ENCODE measurements at regions not wholly inside any gene's neighbourhood (a gene's known extent, or its start where the extent isn't known, plus 50 kb on each side); places are given as distances from the start of the nearest gene placed in this dataset. TPM values are rescaled to one million over a fixed set of nuclear protein-coding genes. Genes with fewer than 3 reads are reported as not detected.

DNA sequence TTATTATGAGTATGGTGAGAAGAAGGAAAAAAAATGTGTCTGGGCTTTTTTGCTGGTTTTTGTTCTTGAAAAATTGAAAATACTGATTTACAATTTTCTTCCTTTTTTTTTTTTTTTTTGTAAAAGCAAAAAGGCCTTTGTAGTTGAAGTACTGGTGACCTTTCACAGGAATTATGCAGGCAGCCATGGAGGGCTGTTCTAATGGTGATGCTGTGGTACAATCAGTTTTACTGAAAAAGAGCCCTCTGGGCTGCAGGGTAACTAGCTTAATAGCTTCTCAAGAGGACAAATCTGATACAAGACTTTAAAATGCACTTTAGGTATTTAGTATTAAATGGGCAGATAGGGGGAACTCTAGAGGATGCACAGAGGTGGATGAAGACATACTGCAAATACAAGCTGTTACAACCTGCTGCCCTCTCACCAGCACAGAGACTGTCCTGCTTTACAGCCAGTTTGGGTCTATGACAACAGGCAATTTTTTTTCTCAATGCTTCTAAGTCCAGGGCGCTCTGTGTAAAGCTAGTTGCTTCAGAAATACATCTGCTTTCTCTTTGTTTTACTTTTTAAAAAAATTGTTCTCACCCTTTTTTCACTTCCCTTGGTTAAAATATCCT lies 61.6 kb upstream of the HS3ST5 start:
- TF ChIP-seq, protein P1, sequence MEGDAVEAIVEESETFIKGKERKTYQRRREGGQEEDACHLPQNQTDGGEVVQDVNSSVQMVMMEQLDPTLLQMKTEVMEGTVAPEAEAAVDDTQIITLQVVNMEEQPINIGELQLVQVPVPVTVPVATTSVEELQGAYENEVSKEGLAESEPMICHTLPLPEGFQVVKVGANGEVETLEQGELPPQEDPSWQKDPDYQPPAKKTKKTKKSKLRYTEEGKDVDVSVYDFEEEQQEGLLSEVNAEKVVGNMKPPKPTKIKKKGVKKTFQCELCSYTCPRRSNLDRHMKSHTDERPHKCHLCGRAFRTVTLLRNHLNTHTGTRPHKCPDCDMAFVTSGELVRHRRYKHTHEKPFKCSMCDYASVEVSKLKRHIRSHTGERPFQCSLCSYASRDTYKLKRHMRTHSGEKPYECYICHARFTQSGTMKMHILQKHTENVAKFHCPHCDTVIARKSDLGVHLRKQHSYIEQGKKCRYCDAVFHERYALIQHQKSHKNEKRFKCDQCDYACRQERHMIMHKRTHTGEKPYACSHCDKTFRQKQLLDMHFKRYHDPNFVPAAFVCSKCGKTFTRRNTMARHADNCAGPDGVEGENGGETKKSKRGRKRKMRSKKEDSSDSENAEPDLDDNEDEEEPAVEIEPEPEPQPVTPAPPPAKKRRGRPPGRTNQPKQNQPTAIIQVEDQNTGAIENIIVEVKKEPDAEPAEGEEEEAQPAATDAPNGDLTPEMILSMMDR (IDR thresholded peaks at IDR 0.05; ENCODE audit: insufficient read depth, low read depth, low read length), result no peak
- ChIA-PET POLR2A (no interaction called here), CTCF (no interaction called here)
- no peak overlapping the region for H3K4me3 ChIP-seq (ENCODE audit: low read depth, low read length)
- H3K36me3 ChIP-seq (ENCODE audit: control insufficient read depth, insufficient read depth, low read length), result no peaks in the 10 kb centered on the region
- no peak for DNase-seq (ENCODE audit: low read depth)
- H3K27me3 ChIP-seq (ENCODE audit: control insufficient read depth, insufficient read depth, low read length), result no peaks in the 10 kb centered on the region

DNA sequence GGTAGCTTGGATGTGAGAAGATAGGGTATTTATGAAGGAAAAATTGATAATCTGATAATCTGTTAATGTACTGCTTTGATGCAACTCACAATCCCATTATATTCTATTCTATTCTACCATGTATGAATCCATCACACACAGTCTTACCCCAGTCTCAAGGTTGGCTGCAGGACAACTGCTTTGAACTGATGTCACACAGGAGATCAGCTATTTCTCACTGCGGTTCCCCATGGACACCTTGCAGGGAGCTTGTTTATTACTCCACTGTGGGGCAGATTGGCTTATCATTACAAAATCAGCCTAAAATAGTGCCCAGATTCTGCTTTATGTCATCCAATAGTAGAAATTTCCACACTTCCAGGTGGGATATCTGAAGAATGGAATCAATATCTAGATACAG lies 61.0 kb upstream of the HS3ST5 start:
- no peak for DNase-seq (ENCODE audit: low read depth)
- POLR2A ChIA-PET, result no interaction called here
- TF ChIP-seq, protein P1 (IDR thresholded peaks at IDR 0.05; ENCODE audit: insufficient read depth, low read depth, low read length), result no peak
- Histone ChIP-seq H3K4me3 (ENCODE audit: low read depth, low read length) (no peak overlapping the region), H3K36me3 (ENCODE audit: control insufficient read depth, insufficient read depth, low read length) (no peaks in the 10 kb centered on the region), H3K27me3 (ENCODE audit: control insufficient read depth, insufficient read depth, low read length) (no peaks in the 10 kb centered on the region)
- CTCF ChIA-PET, result no interaction called here

DNA sequence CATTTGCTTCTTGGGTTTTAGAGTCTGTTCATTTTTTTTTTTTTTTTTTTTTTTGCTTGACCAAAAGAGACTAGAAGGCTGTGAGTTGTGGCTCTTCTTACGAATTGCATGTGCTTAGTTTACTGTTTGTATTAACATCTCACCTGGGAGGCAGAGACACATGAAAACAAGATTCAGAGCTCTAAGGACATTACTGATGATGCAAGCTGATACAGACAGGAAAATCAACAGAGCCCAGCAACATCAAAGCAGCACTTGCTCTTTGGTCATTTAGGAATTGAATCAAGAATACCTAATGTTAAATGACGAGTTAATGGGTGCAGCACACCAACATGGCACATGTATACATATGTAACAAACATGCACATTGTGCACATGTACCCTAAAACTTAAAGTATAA lies 55.7 kb upstream of the HS3ST5 start:
- no peaks in the 10 kb centered on the region for H3K36me3 ChIP-seq (ENCODE audit: control insufficient read depth, insufficient read depth, low read length)
- TF ChIP-seq, protein P1 (IDR thresholded peaks at IDR 0.05; ENCODE audit: insufficient read depth, low read depth, low read length), result no peak
- CTCF ChIA-PET, result no interaction called here
- no peaks in the 10 kb centered on the region for H3K27me3 ChIP-seq (ENCODE audit: control insufficient read depth, insufficient read depth, low read length)
- no peak overlapping the region for H3K4me3 ChIP-seq (ENCODE audit: low read depth, low read length)
- POLR2A ChIA-PET, result no interaction called here
- no peak for DNase-seq (ENCODE audit: low read depth)

Small RNAs in the stretch of these regions (small RNA-seq; reads per million reads assigned to genes)
- gene AL606845.1 (ENCODE audit: insufficient read length, low read depth, low replicate concordance) (not detected), gene RNU6-475P (ENCODE audit: insufficient read length, low read depth, low replicate concordance) (not detected)
